ENCODE measurements at regions not wholly inside any gene's neighbourhood (a gene's known extent, or its start where the extent isn't known, plus 50 kb on each side); places are given as distances from the start of the nearest gene placed in this dataset.

GRCh38 chr1:4262665-4263064, 362.6 kb upstream of the C1orf174 start:
- CTCF ChIA-PET = no interaction called here
- TF ChIP-seq CTCF (IDR thresholded peaks at IDR 0.05; ENCODE audit: unreplicated experiment) = no peak
- Mint-ChIP-seq H3K9me3 (ENCODE audit: low read depth, unreplicated experiment) (peaks cover 7% of the 10 kb centered on the region), H3K36me3 (ENCODE audit: insufficient read depth, unreplicated experiment) (no peaks in the 10 kb centered on the region), H3K4me3 (ENCODE audit: low read depth, unreplicated experiment) (no peak overlapping the region), H3K27ac (ENCODE audit: unreplicated experiment) (no peak overlapping the region), H3K27me3 (ENCODE audit: unreplicated experiment) (no peaks in the 10 kb centered on the region), H3K4me1 (ENCODE audit: low read depth, unreplicated experiment) (no peaks in the 10 kb centered on the region)
- no TSS peak for BruUV-seq (replicated peaks)
- no peak for DNase-seq
- intact Hi-C loops (cut with micrococcal nuclease; ENCODE audit: unreplicated experiment) = no loop called here

GRCh38 chr1:4263699-4264098, 363.6 kb upstream of the C1orf174 start:
- DNase-seq = no peak
- TF ChIP-seq CTCF (IDR thresholded peaks at IDR 0.05; ENCODE audit: unreplicated experiment) = no peak
- H3K27ac Mint-ChIP-seq (ENCODE audit: unreplicated experiment) = no peak overlapping the region
- CTCF ChIA-PET = no interaction called here
- H3K4me3 Mint-ChIP-seq (ENCODE audit: low read depth, unreplicated experiment) = no peak overlapping the region
- peaks cover 7% of the 10 kb centered on the region for H3K9me3 Mint-ChIP-seq (ENCODE audit: low read depth, unreplicated experiment)
- intact Hi-C loops (cut with micrococcal nuclease; ENCODE audit: unreplicated experiment) = no loop called here
- no peaks in the 10 kb centered on the region for H3K27me3 Mint-ChIP-seq (ENCODE audit: unreplicated experiment)
- no TSS peak for BruUV-seq (replicated peaks)
- H3K36me3 Mint-ChIP-seq (ENCODE audit: insufficient read depth, unreplicated experiment) = no peaks in the 10 kb centered on the region
- no peaks in the 10 kb centered on the region for H3K4me1 Mint-ChIP-seq (ENCODE audit: low read depth, unreplicated experiment)

- BruUV-seq (replicated peaks) = no TSS peak
- H3K9me3 Mint-ChIP-seq (ENCODE audit: low read depth, unreplicated experiment) = peaks cover 7% of the 10 kb centered on the region
- no peaks in the 10 kb centered on the region for H3K27me3 Mint-ChIP-seq (ENCODE audit: unreplicated experiment)
- no peaks in the 10 kb centered on the region for H3K36me3 Mint-ChIP-seq (ENCODE audit: insufficient read depth, unreplicated experiment)
- CTCF ChIA-PET = no interaction called here
- TF ChIP-seq CTCF (IDR thresholded peaks at IDR 0.05; ENCODE audit: unreplicated experiment) = no peak
- no peaks in the 10 kb centered on the region for H3K4me1 Mint-ChIP-seq (ENCODE audit: low read depth, unreplicated experiment)
- intact Hi-C loops (cut with micrococcal nuclease; ENCODE audit: unreplicated experiment) = no loop called here
- DNase-seq = no peak
- H3K27ac Mint-ChIP-seq (ENCODE audit: unreplicated experiment) = no peak overlapping the region
- no peak overlapping the region for H3K4me3 Mint-ChIP-seq (ENCODE audit: low read depth, unreplicated experiment)
Measured at GRCh38 chr1:4265836-4266235, 365.8 kb upstream of the C1orf174 start.

GRCh38 chr1:4267381-4268261, 367.5 kb upstream of the C1orf174 start:
- CTCF ChIA-PET = no interaction called here
- H3K9me3 Mint-ChIP-seq (ENCODE audit: low read depth, unreplicated experiment) = peaks cover 8% of the 10 kb centered on the region
- no TSS peak for BruUV-seq (replicated peaks)
- no peak overlapping the region for H3K4me3 Mint-ChIP-seq (ENCODE audit: low read depth, unreplicated experiment)
- H3K27ac Mint-ChIP-seq (ENCODE audit: unreplicated experiment) = no peak overlapping the region
- intact Hi-C loops (cut with micrococcal nuclease; ENCODE audit: unreplicated experiment) = no loop called here
- H3K36me3 Mint-ChIP-seq (ENCODE audit: insufficient read depth, unreplicated experiment) = no peaks in the 10 kb centered on the region
- no peak for DNase-seq
- no peak for TF ChIP-seq CTCF (IDR thresholded peaks at IDR 0.05; ENCODE audit: unreplicated experiment)
- H3K4me1 Mint-ChIP-seq (ENCODE audit: low read depth, unreplicated experiment) = no peaks in the 10 kb centered on the region
- H3K27me3 Mint-ChIP-seq (ENCODE audit: unreplicated experiment) = no peaks in the 10 kb centered on the region
